ENCODE measurements at regions not wholly inside any gene's neighbourhood (a gene's known extent, or its start where the extent isn't known, plus 50 kb on each side); places are given as distances from the start of the nearest gene placed in this dataset.

DNA sequence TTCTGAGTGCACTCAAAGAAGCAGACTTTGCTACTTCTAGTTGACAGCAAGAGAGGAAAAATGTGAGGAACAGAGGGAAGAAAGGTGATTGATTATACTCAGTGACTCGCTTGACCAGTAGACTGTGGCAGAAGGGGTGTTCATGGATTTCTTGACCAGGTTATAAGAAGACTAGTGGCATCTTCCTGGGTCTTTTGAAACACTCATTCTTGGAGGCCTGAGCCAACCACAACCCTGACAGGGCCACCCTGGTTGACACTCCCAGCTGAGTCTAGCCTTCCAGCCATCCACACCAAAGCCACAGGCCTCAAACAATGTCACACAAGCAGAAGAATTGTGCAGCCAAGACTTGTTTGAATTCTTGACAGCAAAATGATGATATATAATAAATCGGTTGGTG, 366.3 kb downstream of the SS18 start:
- H3K27ac ChIP-seq: no peak overlapping the region
- no peaks in the 10 kb centered on the region for H3K4me1 ChIP-seq
- intact Hi-C loops (cut with DNase I; ENCODE audit: low total_unique reads): no loop called here
- H3K4me3 ChIP-seq: no peak overlapping the region
- H3K27me3 ChIP-seq: peaks cover 0 to 3% (median 0%) of the 10 kb centered on the region in 3 donors
- WGBS, 5 donors: 80 to 97% (median 87%) methylated on average over 2 of the region's 2 CpGs
- no peaks in the 10 kb centered on the region for H3K36me3 ChIP-seq
- no peak for TF ChIP-seq EP300 (IDR thresholded peaks at IDR 0.05)
- TF ChIP-seq POLR2A (IDR thresholded peaks at IDR 0.05): no peak
- TF ChIP-seq, protein P1, sequence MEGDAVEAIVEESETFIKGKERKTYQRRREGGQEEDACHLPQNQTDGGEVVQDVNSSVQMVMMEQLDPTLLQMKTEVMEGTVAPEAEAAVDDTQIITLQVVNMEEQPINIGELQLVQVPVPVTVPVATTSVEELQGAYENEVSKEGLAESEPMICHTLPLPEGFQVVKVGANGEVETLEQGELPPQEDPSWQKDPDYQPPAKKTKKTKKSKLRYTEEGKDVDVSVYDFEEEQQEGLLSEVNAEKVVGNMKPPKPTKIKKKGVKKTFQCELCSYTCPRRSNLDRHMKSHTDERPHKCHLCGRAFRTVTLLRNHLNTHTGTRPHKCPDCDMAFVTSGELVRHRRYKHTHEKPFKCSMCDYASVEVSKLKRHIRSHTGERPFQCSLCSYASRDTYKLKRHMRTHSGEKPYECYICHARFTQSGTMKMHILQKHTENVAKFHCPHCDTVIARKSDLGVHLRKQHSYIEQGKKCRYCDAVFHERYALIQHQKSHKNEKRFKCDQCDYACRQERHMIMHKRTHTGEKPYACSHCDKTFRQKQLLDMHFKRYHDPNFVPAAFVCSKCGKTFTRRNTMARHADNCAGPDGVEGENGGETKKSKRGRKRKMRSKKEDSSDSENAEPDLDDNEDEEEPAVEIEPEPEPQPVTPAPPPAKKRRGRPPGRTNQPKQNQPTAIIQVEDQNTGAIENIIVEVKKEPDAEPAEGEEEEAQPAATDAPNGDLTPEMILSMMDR (IDR thresholded peaks at IDR 0.05): no peak
- no peak for TF ChIP-seq POLR2AphosphoS5 (IDR thresholded peaks at IDR 0.05)
- DNase-seq: no peak
- no peaks in the 10 kb centered on the region for H3K9me3 ChIP-seq

DNA sequence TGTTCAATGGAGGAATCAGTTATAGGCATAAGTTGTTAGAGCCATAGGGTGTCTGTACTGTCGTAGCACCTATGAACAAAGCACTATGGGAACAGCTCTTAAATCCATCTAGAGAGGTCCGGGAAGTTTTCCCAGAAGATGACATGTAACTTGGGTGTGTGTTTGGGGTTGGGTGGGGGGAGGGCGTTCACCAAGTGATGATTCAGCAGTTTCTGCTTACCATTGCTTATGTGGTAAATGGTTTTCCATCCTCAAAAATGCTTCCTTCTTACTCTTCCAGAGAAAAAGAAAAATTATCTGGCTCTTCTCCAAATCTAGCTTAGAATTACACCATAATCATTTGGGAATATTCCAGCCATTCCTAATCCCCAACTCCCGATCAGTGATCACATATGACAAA, 361.1 kb upstream of the ZNF521 start:
- Histone ChIP-seq H3K4me3 (no peak overlapping the region), H3K9me3 (peaks cover 0 to 41% (median 21%) of the 10 kb centered on the region in 4 donors), H3K27ac (no peak overlapping the region), H3K36me3 (no peaks in the 10 kb centered on the region), H3K4me1 (no peaks in the 10 kb centered on the region), H3K27me3 (no peaks in the 10 kb centered on the region)
- DNase-seq: no peak
- intact Hi-C loops (cut with DNase I; ENCODE audit: low total_unique reads): no loop called here
- 77 to 87% (median 85%) methylated on average over 4 of the region's 4 CpGs for WGBS, 5 donors
- TF ChIP-seq, protein P1 (IDR thresholded peaks at IDR 0.05): no peak
- TF ChIP-seq EP300 (IDR thresholded peaks at IDR 0.05) (no peak), POLR2AphosphoS5 (IDR thresholded peaks at IDR 0.05) (no peak), POLR2A (IDR thresholded peaks at IDR 0.05) (no peak)

DNA sequence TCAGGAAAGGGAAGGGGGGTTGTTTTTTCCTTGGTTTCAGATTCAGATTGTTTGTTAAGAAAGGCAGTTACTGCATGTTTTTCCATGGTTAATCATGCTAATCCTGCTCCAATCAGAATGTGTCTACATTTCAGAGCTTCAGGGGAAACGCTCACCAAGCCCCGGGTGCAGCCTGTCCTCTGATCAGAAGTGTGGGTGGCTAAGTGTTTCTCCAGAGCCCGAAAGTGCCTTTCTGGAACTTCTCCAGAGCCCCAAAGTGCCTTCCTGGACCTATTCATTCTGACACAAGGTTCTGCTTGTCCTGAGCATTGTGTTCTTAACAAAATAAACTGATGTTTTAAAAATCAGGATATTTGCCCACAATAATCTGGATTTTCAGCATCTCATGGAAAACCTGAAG, 359.0 kb upstream of the ZNF521 start:
- no peak overlapping the region for H3K4me3 ChIP-seq
- no peak for TF ChIP-seq EP300 (IDR thresholded peaks at IDR 0.05)
- no peak for TF ChIP-seq POLR2AphosphoS5 (IDR thresholded peaks at IDR 0.05)
- TF ChIP-seq POLR2A (IDR thresholded peaks at IDR 0.05): no peak
- TF ChIP-seq, protein P1 (IDR thresholded peaks at IDR 0.05): no peak
- H3K4me1 ChIP-seq: no peaks in the 10 kb centered on the region
- H3K27ac ChIP-seq: no peak overlapping the region
- intact Hi-C loops (cut with DNase I; ENCODE audit: low total_unique reads): no loop called here
- WGBS, 5 donors: 45 to 75% (median 53%) methylated on average over 3 of the region's 3 CpGs
- peaks cover 0 to 28% (median 14%) of the 10 kb centered on the region in 4 donors for H3K9me3 ChIP-seq
- no peak for DNase-seq
- H3K36me3 ChIP-seq: no peaks in the 10 kb centered on the region
- H3K27me3 ChIP-seq: no peaks in the 10 kb centered on the region

DNA sequence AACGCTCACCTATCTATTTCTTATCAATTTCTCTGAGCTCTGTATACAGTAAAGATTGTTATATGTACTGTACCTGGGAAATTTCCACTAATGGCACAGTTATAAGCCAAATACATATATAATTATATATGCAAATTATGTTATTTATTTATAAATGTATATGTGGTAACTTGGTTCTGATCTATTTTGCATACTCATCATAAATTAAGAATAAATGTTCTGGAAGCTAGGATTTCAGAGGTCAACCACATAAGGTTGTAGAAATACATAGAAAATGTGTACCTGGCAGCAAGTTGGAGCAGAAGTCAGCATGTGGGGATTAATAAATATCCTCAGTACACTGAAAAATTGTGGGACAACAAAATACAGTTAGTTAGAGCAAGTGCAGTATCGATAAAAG, 353.7 kb upstream of the ZNF521 start:
- intact Hi-C loops (cut with DNase I; ENCODE audit: low total_unique reads): no loop called here

More for the DNA sequence above, 353.7 kb upstream of the ZNF521 start:
- Histone ChIP-seq H3K36me3 (no peaks in the 10 kb centered on the region), H3K9me3 (no peaks in the 10 kb centered on the region), H3K4me3 (no peak overlapping the region), H3K27ac (no peak overlapping the region), H3K4me1 (no peaks in the 10 kb centered on the region), H3K27me3 (no peaks in the 10 kb centered on the region)
- WGBS, 5 donors: 46 to 68% (median 65%) methylated on average over 2 of the region's 2 CpGs
- DNase-seq: no peak
- TF ChIP-seq POLR2AphosphoS5 (IDR thresholded peaks at IDR 0.05): no peak
- TF ChIP-seq EP300 (IDR thresholded peaks at IDR 0.05): no peak
- TF ChIP-seq POLR2A (IDR thresholded peaks at IDR 0.05): no peak
- TF ChIP-seq, protein P1 (IDR thresholded peaks at IDR 0.05): no peak
